Lower leg skin (tissue), 4 donors: ENCODE measurements at regions not wholly inside any gene's neighbourhood (a gene's known extent, or its start where the extent isn't known, plus 50 kb on each side); places are given as distances from the start of the nearest gene placed in this dataset.

ENCODE experiments used
- DNase-seq, 2 donors: peaks; one replicate each; pipeline ENCODE4 v3.0.0-alpha.2; 2019; ENCODE audit warnings: low spot score in 2 of 2
- H3K4me3 ChIP-seq: fragments of 200-600 bp; sonication (generic); 2 replicates; pipeline ENCODE4 v1.5.1; 2017; ENCODE audit warnings: mild to moderate bottlenecking, low read depth; ENCODE audit not compliant: poor library complexity, severe bottlenecking
- POLR2A ChIP-seq, 2 donors: fragments of 450-650 bp; IDR thresholded peaks; one replicate each; pipeline ENCODE4 v1.6.1; 2016 to 2017; ENCODE audit warnings: antibody characterized with exemption in 2 of 2, mild to moderate bottlenecking in 1 of 2, moderate library complexity in 1 of 2
- WGBS, 2 donors: methylation state at CpG; one replicate each; pipeline ENCODE4 v1.1.5; 2018; 5-methylcytosine and 5-hydroxymethylcytosine counted together
- intact Hi-C: fragments of 100-400 bp; cut with DNase I; formaldehyde crosslinking; loops from one replicate; pipeline ENCODE4 v1.15.0; 2023; ENCODE audit warnings: low total_unique reads
- TF ChIP-seq, protein P1 (sequence below), 3 donors: fragments of 450-650 bp; IDR thresholded peaks; one replicate each; pipeline ENCODE4 v1.5.1; 2016; ENCODE audit warnings: antibody characterized with exemption in 3 of 3, mild to moderate bottlenecking in 3 of 3, moderate library complexity in 2 of 3

DNA sequence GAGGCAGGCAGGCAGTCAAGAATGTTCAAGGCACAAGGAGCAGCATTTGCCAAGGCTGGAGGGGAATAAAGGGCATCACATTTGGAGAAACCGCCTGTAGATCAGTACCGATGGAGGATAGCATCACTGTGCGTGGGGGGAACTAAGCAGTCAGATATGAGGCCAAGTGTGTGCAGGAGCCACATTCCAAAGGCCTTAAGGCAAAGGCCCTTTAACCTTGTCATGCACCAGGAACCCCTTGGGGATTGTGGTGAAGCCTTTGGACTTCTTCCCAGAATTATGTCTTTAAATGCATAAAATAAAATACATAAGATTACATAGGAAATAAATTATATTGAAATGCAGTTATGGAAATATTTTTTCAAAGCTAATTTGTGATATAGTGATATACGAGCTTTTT lies 532.1 kb downstream of the BUD13 start:
- intact Hi-C loops: no loop called here

DNA sequence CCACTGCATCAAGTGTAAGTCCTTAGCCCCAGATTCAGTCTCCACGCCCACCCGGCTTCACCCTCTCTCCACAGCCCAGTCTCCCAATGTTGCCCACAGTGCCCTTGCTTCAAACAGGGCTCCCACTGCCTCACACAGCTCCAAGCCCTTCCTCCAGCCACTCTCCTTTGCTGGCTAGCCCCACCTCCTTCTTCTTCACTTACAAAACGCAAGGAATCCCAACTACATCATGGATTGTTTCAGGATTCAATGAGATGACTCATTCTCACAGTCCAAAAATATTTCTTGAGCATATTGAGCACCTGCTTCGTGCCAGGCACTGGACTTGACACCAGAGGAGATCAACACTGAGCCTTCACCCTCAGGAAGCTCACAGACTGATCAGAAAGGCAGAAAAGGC lies 533.5 kb downstream of the BUD13 start:
- WGBS, 2 donors: 66 to 68% methylated on average over 4 of the region's 4 CpGs
- DNase-seq: no peak
- H3K4me3 ChIP-seq: no peak overlapping the region
- intact Hi-C loops: no loop called here
- TF ChIP-seq, protein P1, sequence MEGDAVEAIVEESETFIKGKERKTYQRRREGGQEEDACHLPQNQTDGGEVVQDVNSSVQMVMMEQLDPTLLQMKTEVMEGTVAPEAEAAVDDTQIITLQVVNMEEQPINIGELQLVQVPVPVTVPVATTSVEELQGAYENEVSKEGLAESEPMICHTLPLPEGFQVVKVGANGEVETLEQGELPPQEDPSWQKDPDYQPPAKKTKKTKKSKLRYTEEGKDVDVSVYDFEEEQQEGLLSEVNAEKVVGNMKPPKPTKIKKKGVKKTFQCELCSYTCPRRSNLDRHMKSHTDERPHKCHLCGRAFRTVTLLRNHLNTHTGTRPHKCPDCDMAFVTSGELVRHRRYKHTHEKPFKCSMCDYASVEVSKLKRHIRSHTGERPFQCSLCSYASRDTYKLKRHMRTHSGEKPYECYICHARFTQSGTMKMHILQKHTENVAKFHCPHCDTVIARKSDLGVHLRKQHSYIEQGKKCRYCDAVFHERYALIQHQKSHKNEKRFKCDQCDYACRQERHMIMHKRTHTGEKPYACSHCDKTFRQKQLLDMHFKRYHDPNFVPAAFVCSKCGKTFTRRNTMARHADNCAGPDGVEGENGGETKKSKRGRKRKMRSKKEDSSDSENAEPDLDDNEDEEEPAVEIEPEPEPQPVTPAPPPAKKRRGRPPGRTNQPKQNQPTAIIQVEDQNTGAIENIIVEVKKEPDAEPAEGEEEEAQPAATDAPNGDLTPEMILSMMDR (IDR thresholded peaks at IDR 0.05): no peak
- no peak for TF ChIP-seq POLR2A (IDR thresholded peaks at IDR 0.05)

More for the DNA sequence above, 532.1 kb downstream of the BUD13 start:
- TF ChIP-seq POLR2A (IDR thresholded peaks at IDR 0.05): no peak
- TF ChIP-seq, protein P1 (IDR thresholded peaks at IDR 0.05): no peak
- H3K4me3 ChIP-seq: no peak overlapping the region
- no peak for DNase-seq
- 44 to 52% methylated on average over 4 of the region's 4 CpGs for WGBS, 2 donors

DNA sequence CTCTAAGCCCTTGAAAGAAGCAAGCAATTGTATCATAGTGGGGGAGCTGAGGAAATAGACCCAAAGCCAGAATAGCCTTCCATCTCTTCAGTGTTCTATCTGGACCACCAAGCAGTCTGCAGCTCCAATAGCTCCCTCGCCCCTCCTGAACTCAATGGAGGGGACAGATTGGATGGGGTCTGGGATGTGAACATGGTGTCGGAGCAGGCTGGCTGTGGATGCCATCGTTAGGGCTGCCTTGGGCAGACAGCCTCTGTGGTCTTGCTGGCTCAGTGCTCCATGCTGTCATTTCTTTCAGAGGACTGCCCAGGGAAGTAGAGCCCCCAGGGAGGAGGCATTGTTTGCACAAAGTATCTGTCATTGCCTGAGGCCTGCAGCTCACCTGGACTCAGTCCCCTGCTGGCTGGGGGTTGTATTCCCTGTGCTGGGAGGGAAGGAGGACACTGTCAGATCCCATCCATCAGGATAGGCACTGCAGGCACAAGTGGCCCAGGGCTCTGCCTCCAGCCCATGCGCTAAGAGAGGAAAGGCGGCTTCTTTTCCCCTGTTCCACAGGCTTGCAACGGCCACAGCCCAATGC lies 537.7 kb downstream of the BUD13 start:
- H3K4me3 ChIP-seq: no peak overlapping the region
- intact Hi-C loops: no loop called here
- DNase-seq: no peak
- 72 to 76% methylated on average over 4 to 6 of the region's 6 CpGs for WGBS, 2 donors
- TF ChIP-seq, protein P1 (IDR thresholded peaks at IDR 0.05): no peak
- no peak for TF ChIP-seq POLR2A (IDR thresholded peaks at IDR 0.05)

DNA sequence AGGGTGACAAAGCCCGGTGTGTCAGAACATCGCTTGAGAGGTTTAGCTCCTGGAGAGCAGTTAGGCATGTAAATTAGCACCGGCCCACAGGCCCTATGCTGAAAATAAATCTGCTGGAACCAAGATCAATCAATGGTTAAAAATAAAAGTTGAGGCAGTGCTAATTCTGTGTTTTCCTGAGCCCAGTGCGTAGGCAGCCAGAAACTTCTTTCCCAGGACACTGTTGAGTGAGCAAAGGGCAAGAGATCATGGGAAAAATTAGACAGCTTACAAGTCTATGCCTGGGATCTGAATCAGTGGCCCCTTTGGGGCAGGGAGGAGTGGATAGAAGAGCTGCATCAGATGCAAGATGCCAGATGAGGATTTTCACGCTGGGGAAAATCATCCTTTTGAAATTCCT lies 539.2 kb downstream of the BUD13 start:
- no peak overlapping the region for H3K4me3 ChIP-seq
- no peak for DNase-seq
- no peak for TF ChIP-seq POLR2A (IDR thresholded peaks at IDR 0.05)
- TF ChIP-seq, protein P1 (IDR thresholded peaks at IDR 0.05): no peak
- WGBS, 2 donors: 44 to 58% methylated on average over 5 of the region's 5 CpGs
- intact Hi-C loops: no loop called here

DNA sequence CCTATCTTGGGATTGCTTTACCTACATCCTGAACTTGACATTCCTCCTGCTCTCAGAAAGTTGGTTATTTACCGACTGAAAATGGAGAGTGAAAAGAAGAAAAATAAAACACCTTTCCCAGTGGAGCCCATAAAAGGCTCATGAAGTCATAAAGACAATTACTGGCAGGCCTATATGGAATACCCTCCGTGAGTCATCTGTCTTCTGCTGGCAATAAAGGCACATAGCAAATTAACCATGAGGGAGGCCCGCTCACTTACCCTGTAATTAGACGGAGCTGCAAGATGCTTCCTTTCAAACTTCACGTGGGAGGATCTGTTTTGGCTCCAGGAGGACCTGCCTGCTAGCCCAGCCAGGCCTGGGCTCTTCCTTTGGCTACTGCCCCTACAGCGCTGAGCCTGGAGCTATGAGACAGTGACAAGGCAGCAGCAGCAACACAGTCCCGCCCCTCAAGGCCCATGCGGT lies 540.4 kb downstream of the BUD13 start:
- 26 to 29% methylated on average over 8 of the region's 8 CpGs for WGBS, 2 donors
- DNase-seq: no peak
- intact Hi-C loops: no loop called here
- no peak overlapping the region for H3K4me3 ChIP-seq
- TF ChIP-seq, protein P1 (IDR thresholded peaks at IDR 0.05): no peak
- no peak for TF ChIP-seq POLR2A (IDR thresholded peaks at IDR 0.05)

DNA sequence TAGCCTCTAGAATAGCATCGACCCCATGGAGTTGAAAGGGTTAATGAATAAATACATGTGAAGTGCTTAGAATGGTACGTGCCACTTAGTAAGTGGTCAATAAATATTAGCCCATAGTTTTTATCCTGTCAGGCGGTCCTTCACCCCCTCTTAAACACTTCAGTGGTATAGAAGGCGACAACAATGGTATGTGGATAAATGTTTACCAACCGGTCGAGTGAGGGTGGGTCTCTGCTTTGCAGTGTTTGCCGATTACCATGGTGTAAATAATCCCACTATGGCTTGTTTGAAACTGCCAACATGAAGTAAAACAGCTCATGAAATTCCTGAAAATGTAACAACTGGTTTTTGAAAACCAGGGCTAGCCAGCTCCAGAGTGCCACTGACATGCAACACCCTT lies 541.2 kb downstream of the BUD13 start:
- no peak for DNase-seq
- 87 to 90% methylated on average over 7 of the region's 7 CpGs for WGBS, 2 donors
- no peak overlapping the region for H3K4me3 ChIP-seq
- intact Hi-C loops: no loop called here
- TF ChIP-seq POLR2A (IDR thresholded peaks at IDR 0.05): no peak
- TF ChIP-seq, protein P1 (IDR thresholded peaks at IDR 0.05): no peak
